GM12878 (cell line): ENCODE measurements at regions not wholly inside any gene's neighbourhood (a gene's known extent, or its start where the extent isn't known, plus 50 kb on each side); places are given as distances from the start of the nearest gene placed in this dataset.

Experiments
- ATAC-seq: fragments of 200-7000 bp; cut with Tn5 transposase; 3 replicates; pipeline ENCODE4 v1.9.1; 2020; ENCODE audit warnings: mild to moderate bottlenecking, moderate library complexity
- BruUV-seq: library from RNA; stranded (reverse); fragments of 400-500 nt; replicated peaks from 2 replicates; lab custom pipeline; 2021; lab: Mats Ljungman, UMichigan
- CTCF ChIA-PET: fragments of 300-600 bp; sonication (Branson Sonifier 250); formaldehyde crosslinking; extraction: SDS; loops from one replicate; lab custom pipeline; 2021; ENCODE audit warnings: inconsistent platforms; lab: Yijun Ruan, JAX
- POLR2A ChIA-PET: fragments of 350-600 bp; formaldehyde crosslinking; extraction: SDS; loops from one replicate; lab custom pipeline; 2021; ENCODE audit warnings: inconsistent platforms; lab: Charles Lee
- RAD21 ChIA-PET: fragments of 300-600 bp; sonication (Branson Sonifier 250); formaldehyde crosslinking; loops from one replicate; lab custom pipeline; 2023; ENCODE audit warnings: antibody characterized with exemption; ENCODE audit not compliant: unreplicated experiment; lab: Charles Lee
- SMC1A ChIA-PET: fragments of 300-600 bp; sonication (Branson Sonifier 250); formaldehyde crosslinking; loops from one replicate; lab custom pipeline; 2023; ENCODE audit not compliant: unreplicated experiment, uncharacterized antibody; lab: Charles Lee
- DNase-seq: peaks from one replicate; pipeline ENCODE4 v3.0.0-alpha.2; 2011; ENCODE audit warnings: low read depth, low spot score
- FAIRE-seq: peaks from 3 replicates; lab custom pipeline; 2011; peaks lifted over from hg19 to GRCh38; lab: Jason Lieb, UNC
- H2AFZ ChIP-seq: 2 replicates; pipeline ENCODE4 v1.6.0; 2011; ENCODE audit warnings: low read depth, low read length, control low read depth; ENCODE audit not compliant: control insufficient read depth
- H3K27ac ChIP-seq: 2 replicates; pipeline ENCODE4 v1.5.1; 2011; ENCODE audit warnings: control low read depth; ENCODE audit not compliant: control insufficient read depth, insufficient read depth
- H3K27me3 ChIP-seq, 2 experiments: replicated peaks in 1 of 2; 2 replicates each; pipeline versions ENCODE4 v1.6.0 to v1.6.1; 2011; ENCODE audit warnings: low read length in 1 of 2; ENCODE audit not compliant: control insufficient read depth in 2 of 2, insufficient read depth in 2 of 2
- H3K36me3 ChIP-seq, 2 experiments: 2 replicates each; pipeline ENCODE4 v1.5.1; 2011; ENCODE audit warnings: low read length in 1 of 2; ENCODE audit not compliant: control insufficient read depth in 2 of 2, insufficient read depth in 2 of 2
- H3K4me1 ChIP-seq: 2 replicates; pipeline ENCODE4 v1.6.1; 2011; ENCODE audit warnings: mild to moderate bottlenecking, low read length, moderate library complexity, mixed read lengths; ENCODE audit not compliant: control insufficient read depth, insufficient read depth
- H3K4me2 ChIP-seq: 2 replicates; pipeline ENCODE4 v1.6.0; 2011; ENCODE audit warnings: control low read depth; ENCODE audit not compliant: control insufficient read depth, insufficient read depth
- H3K4me3 ChIP-seq: fragments of 200-600 bp; sonication (generic); 2 replicates; pipeline ENCODE4 v1.5.1; 2016
- H3K79me2 ChIP-seq: 2 replicates; pipeline ENCODE4 v1.6.0; 2011; ENCODE audit warnings: low read length; ENCODE audit not compliant: control insufficient read depth, insufficient read depth
- H3K9ac ChIP-seq: 2 replicates; pipeline ENCODE4 v1.8.0; 2011; ENCODE audit warnings: low read length, control low read depth, mixed read lengths; ENCODE audit not compliant: control insufficient read depth, insufficient read depth
- H3K9me3 ChIP-seq: replicated peaks from 3 replicates; pipeline ENCODE4 v1.5.1; 2011; ENCODE audit warnings: mild to moderate bottlenecking, low read length; ENCODE audit not compliant: control insufficient read depth, insufficient read depth
- H4K20me1 ChIP-seq: 2 replicates; pipeline ENCODE4 v1.6.0; 2011; ENCODE audit not compliant: control insufficient read depth, insufficient read depth
- ASH2L ChIP-seq: fragments of 300-600, 200-600 bp; sonication (generic); IDR thresholded peaks from 2 replicates; pipeline ENCODE4 v1.6.1; 2017; ENCODE audit warnings: low read depth, mild to moderate bottlenecking, borderline replicate concordance
- BHLHE40 ChIP-seq, 2 experiments: fragments of 450-650 bp in 1 of 2; IDR thresholded peaks; 2 replicates each; pipeline ENCODE4 v1.6.1; 2011 to 2017; ENCODE audit warnings: low read depth in 2 of 2, borderline replicate concordance in 1 of 2, improper control_type of control experiment in 1 of 2, low read length in 1 of 2, mild to moderate bottlenecking in 1 of 2
- BMI1 ChIP-seq: fragments of 450-650 bp; IDR thresholded peaks from 2 replicates; pipeline ENCODE4 v1.6.1; 2016; ENCODE audit warnings: mild to moderate bottlenecking, moderate library complexity, borderline replicate concordance
- CEBPB ChIP-seq, 2 experiments: fragments of 150-350 bp in 1 of 2; IDR thresholded peaks; 2 replicates each; pipeline ENCODE4 v1.6.1; 2012 to 2014; ENCODE audit warnings: low read depth in 2 of 2, low read length in 2 of 2, borderline replicate concordance in 1 of 2, inconsistent platforms in 1 of 2
- CHD1 ChIP-seq: IDR thresholded peaks from 2 replicates; pipeline ENCODE4 v1.6.1; 2012; ENCODE audit warnings: low read depth, low read length, improper control_type of control experiment
- E4F1 ChIP-seq: fragments of 450-650 bp; IDR thresholded peaks from 2 replicates; pipeline ENCODE4 v1.6.1; 2018; ENCODE audit warnings: borderline replicate concordance, mild to moderate bottlenecking; ENCODE audit not compliant: partially characterized antibody
- ESRRA ChIP-seq: IDR thresholded peaks from 2 replicates; pipeline ENCODE4 v1.6.1; 2012; ENCODE audit warnings: mild to moderate bottlenecking, low read length, improper control_type of control experiment
- FOS ChIP-seq: IDR thresholded peaks from 3 replicates; pipeline ENCODE4 v1.6.1; 2011; ENCODE audit warnings: borderline replicate concordance; ENCODE audit not compliant: insufficient read length; ENCODE audit errors: extremely low read depth
- FOXK2 ChIP-seq: fragments of 450-650 bp; IDR thresholded peaks from 2 replicates; pipeline ENCODE4 v1.6.1; 2017; ENCODE audit warnings: mild to moderate bottlenecking, moderate library complexity
- IRF4 ChIP-seq: IDR thresholded peaks from 2 replicates; pipeline ENCODE4 v1.6.1; 2011; ENCODE audit warnings: low read depth, low read length
- KDM1A ChIP-seq: fragments of 200-600 bp; sonication (generic); IDR thresholded peaks from 2 replicates; pipeline ENCODE4 v1.6.1; 2016; ENCODE audit warnings: borderline replicate concordance
- PBX3 ChIP-seq: IDR thresholded peaks from 2 replicates; pipeline ENCODE4 v1.6.1; 2011; ENCODE audit warnings: mild to moderate bottlenecking, low read depth, low read length, moderate library complexity; ENCODE audit not compliant: insufficient replicate concordance
- PKNOX1 ChIP-seq: fragments of 450-650 bp; IDR thresholded peaks from 2 replicates; pipeline ENCODE4 v1.6.1; 2016; ENCODE audit warnings: mild to moderate bottlenecking
- PRDM15 ChIP-seq: fragments of 450-650 bp; formaldehyde crosslinking; IDR thresholded peaks from 2 replicates; pipeline ENCODE4 v1.4.0; 2020; ENCODE audit warnings: mild to moderate bottlenecking, moderate library complexity
- RAD51 ChIP-seq: fragments of 450-650 bp; IDR thresholded peaks from 2 replicates; pipeline ENCODE4 v1.6.1; 2016; ENCODE audit warnings: moderate library complexity, mild to moderate bottlenecking, inconsistent platforms
- RBBP5 ChIP-seq: fragments of 200-600 bp; sonication (generic); conservative IDR thresholded peaks from 2 replicates; pipeline ENCODE4 v1.6.1; 2016
- SUPT20H ChIP-seq: IDR thresholded peaks from 2 replicates; pipeline ENCODE4 v1.6.1; 2011; ENCODE audit warnings: low read depth, mild to moderate bottlenecking, low read length, moderate library complexity, borderline replicate concordance; ENCODE audit not compliant: control insufficient read depth
- YBX1 ChIP-seq: fragments of 450-650 bp; IDR thresholded peaks from 2 replicates; pipeline ENCODE4 v1.6.1; 2016; ENCODE audit warnings: antibody characterized with exemption
- WGBS: methylation state at CpG from one replicate; pipeline ENCODE4 v1.1.6; 2016; ENCODE audit warnings: low lambda C conversion rate; ENCODE audit not compliant: insufficient replicate concordance, insufficient coverage; ENCODE audit errors: missing lambda C conversion rate; 5-methylcytosine and 5-hydroxymethylcytosine counted together
- in situ Hi-C: fragments of 300-500 bp; cut with MboI; formaldehyde crosslinking; loops from 9 replicates; pipeline ENCODE4 v1.14.3; 2018; ENCODE audit warnings: mixed read lengths
- intact Hi-C: fragments of 100-400 bp; cut with micrococcal nuclease; formaldehyde crosslinking; loops from one replicate; pipeline ENCODE4 v1.14.2; 2022; ENCODE audit not compliant: unreplicated experiment

DNA sequence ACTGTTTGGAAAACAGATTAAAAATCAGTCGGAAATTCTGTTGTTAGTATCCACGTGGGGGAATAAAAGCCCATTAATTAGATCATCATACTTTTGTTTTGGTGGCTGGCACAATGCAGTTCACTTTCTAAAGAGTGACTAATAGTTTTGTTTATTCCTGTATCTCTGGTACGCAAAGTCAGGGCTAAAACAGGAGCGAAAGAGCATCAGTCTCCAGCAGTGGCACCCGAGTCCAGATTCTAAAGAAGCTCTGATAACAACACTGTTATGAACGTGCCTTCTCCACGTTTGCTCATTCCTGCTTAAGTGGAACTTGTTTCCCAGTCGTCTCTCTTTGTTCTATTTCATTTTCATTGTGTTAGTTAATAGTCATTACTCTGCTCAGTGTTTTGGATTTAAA lies 69.6 kb downstream of the HSPA13 start:
- Histone ChIP-seq H3K9ac (no peak overlapping the region), H4K20me1 (no peaks in the 10 kb centered on the region), H3K4me2 (no peak overlapping the region)
- ATAC-seq = no peak
- ChIA-PET CTCF (interaction anchor here (1.9 kb wide), 1 partner anchor 424 kb away, joined by 3 read pairs; no protein-coding TSS in a partner anchor), SMC1A (no interaction called here)
- no peak for TF ChIP-seq KDM1A
- TF ChIP-seq PBX3 = no peak
- TF ChIP-seq ESRRA = no peak
- no peak for TF ChIP-seq BHLHE40 (IDR thresholded peaks at IDR 0.05; ENCODE audit: borderline replicate concordance in 1 of 2, low read depth in 2 of 2, low read length in 1 of 2)
- TF ChIP-seq RAD51 = no peak
- no peak for TF ChIP-seq RBBP5
- no peak for TF ChIP-seq PKNOX1
- no peak for TF ChIP-seq IRF4
- TF ChIP-seq CHD1 = no peak
- no peak for TF ChIP-seq PRDM15 (CRISPR knock-in tag)
- no peak for TF ChIP-seq CEBPB (IDR thresholded peaks at IDR 0.05; ENCODE audit: borderline replicate concordance in 1 of 2, low read depth in 2 of 2, low read length in 2 of 2)
- TF ChIP-seq YBX1 = no peak
- TF ChIP-seq FOS = no peak
- no peak for TF ChIP-seq SUPT20H
- no peak for TF ChIP-seq ASH2L
- TF ChIP-seq BMI1 = no peak
- no peak for TF ChIP-seq E4F1
- TF ChIP-seq FOXK2 = no peak
- TF ChIP-seq, all 136 proteins: peak for 0
- no peak overlapping the region for H3K4me3 ChIP-seq
- intact Hi-C loops (no loop called here), in situ Hi-C loops (no loop called here)
- H3K27me3 ChIP-seq = no peaks in the 10 kb centered on the region
- FAIRE-seq (no peak), DNase-seq (no peak)
- H3K36me3 ChIP-seq = no peaks in the 10 kb centered on the region
- 14% methylated on average over 8 of the region's 8 CpGs for WGBS
- no peaks in the 10 kb centered on the region for H3K4me1 ChIP-seq
- H3K27ac ChIP-seq = no peak overlapping the region
- ChIA-PET POLR2A (no interaction called here), RAD21 (no interaction called here)
- no peaks in the 10 kb centered on the region for H3K9me3 ChIP-seq
- BruUV-seq = no TSS peak
- H3K79me2 ChIP-seq = no peaks in the 10 kb centered on the region
- no peak overlapping the region for H2AFZ ChIP-seq
